ENCODE measurements at regions not wholly inside any gene's neighbourhood (a gene's known extent, or its start where the extent isn't known, plus 50 kb on each side); places are given as distances from the start of the nearest gene placed in this dataset.

DNA sequence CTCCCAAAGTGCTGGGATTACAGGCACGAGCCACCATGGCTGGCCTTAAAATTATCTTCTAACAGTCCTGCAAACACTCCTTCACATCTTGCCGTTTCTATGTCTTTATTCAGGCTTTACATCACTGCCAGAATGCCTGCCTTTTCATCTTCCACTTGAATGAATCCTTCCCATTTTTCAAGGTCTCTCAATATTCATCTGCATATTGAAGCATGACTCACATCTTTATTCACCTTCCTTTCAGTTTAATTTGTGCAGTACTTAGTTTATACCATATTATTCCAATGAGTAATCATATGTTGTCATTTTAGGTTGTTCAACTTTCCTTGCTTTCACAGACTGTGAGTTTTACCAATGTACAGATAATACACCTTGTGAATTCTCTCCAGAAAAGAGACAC lies 510.1 kb upstream of the PIK3C3 start (continued):
- TF ChIP-seq, protein P1, sequence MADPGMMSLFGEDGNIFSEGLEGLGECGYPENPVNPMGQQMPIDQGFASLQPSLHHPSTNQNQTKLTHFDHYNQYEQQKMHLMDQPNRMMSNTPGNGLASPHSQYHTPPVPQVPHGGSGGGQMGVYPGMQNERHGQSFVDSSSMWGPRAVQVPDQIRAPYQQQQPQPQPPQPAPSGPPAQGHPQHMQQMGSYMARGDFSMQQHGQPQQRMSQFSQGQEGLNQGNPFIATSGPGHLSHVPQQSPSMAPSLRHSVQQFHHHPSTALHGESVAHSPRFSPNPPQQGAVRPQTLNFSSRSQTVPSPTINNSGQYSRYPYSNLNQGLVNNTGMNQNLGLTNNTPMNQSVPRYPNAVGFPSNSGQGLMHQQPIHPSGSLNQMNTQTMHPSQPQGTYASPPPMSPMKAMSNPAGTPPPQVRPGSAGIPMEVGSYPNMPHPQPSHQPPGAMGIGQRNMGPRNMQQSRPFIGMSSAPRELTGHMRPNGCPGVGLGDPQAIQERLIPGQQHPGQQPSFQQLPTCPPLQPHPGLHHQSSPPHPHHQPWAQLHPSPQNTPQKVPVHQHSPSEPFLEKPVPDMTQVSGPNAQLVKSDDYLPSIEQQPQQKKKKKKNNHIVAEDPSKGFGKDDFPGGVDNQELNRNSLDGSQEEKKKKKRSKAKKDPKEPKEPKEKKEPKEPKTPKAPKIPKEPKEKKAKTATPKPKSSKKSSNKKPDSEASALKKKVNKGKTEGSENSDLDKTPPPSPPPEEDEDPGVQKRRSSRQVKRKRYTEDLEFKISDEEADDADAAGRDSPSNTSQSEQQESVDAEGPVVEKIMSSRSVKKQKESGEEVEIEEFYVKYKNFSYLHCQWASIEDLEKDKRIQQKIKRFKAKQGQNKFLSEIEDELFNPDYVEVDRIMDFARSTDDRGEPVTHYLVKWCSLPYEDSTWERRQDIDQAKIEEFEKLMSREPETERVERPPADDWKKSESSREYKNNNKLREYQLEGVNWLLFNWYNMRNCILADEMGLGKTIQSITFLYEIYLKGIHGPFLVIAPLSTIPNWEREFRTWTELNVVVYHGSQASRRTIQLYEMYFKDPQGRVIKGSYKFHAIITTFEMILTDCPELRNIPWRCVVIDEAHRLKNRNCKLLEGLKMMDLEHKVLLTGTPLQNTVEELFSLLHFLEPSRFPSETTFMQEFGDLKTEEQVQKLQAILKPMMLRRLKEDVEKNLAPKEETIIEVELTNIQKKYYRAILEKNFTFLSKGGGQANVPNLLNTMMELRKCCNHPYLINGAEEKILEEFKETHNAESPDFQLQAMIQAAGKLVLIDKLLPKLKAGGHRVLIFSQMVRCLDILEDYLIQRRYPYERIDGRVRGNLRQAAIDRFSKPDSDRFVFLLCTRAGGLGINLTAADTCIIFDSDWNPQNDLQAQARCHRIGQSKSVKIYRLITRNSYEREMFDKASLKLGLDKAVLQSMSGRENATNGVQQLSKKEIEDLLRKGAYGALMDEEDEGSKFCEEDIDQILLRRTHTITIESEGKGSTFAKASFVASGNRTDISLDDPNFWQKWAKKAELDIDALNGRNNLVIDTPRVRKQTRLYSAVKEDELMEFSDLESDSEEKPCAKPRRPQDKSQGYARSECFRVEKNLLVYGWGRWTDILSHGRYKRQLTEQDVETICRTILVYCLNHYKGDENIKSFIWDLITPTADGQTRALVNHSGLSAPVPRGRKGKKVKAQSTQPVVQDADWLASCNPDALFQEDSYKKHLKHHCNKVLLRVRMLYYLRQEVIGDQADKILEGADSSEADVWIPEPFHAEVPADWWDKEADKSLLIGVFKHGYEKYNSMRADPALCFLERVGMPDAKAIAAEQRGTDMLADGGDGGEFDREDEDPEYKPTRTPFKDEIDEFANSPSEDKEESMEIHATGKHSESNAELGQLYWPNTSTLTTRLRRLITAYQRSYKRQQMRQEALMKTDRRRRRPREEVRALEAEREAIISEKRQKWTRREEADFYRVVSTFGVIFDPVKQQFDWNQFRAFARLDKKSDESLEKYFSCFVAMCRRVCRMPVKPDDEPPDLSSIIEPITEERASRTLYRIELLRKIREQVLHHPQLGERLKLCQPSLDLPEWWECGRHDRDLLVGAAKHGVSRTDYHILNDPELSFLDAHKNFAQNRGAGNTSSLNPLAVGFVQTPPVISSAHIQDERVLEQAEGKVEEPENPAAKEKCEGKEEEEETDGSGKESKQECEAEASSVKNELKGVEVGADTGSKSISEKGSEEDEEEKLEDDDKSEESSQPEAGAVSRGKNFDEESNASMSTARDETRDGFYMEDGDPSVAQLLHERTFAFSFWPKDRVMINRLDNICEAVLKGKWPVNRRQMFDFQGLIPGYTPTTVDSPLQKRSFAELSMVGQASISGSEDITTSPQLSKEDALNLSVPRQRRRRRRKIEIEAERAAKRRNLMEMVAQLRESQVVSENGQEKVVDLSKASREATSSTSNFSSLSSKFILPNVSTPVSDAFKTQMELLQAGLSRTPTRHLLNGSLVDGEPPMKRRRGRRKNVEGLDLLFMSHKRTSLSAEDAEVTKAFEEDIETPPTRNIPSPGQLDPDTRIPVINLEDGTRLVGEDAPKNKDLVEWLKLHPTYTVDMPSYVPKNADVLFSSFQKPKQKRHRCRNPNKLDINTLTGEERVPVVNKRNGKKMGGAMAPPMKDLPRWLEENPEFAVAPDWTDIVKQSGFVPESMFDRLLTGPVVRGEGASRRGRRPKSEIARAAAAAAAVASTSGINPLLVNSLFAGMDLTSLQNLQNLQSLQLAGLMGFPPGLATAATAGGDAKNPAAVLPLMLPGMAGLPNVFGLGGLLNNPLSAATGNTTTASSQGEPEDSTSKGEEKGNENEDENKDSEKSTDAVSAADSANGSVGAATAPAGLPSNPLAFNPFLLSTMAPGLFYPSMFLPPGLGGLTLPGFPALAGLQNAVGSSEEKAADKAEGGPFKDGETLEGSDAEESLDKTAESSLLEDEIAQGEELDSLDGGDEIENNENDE (IDR thresholded peaks at IDR 0.05; ENCODE audit: insufficient replicate concordance, low read length) = no peak
- no peak for TF ChIP-seq TAF1 (IDR thresholded peaks at IDR 0.05; ENCODE audit: low read depth, low read length)
- TF ChIP-seq POLR2AphosphoS5 (IDR thresholded peaks at IDR 0.05; ENCODE audit: low read depth, low read length) = no peak
- no peak for TF ChIP-seq EZH2 (IDR thresholded peaks at IDR 0.05; ENCODE audit: low read depth, low read length, severe bottlenecking)
- no peak for TF ChIP-seq EGR1 (IDR thresholded peaks at IDR 0.05; ENCODE audit: borderline replicate concordance, low read depth, low read length)
- TF ChIP-seq SP2 (IDR thresholded peaks at IDR 0.05; ENCODE audit: low read length) = no peak
- TF ChIP-seq YY1 (IDR thresholded peaks at IDR 0.05; ENCODE audit: low read depth, low read length) = no peak
- TF ChIP-seq FOSL1 (IDR thresholded peaks at IDR 0.05; ENCODE audit: insufficient read depth, low read depth, low read length) = no peak
- no peak for TF ChIP-seq RAD21 (IDR thresholded peaks at IDR 0.05 in 1 of 2, conservative IDR thresholded peaks at IDR 0.05 in 1 of 2; ENCODE audit: low read depth in 2 of 2, low read length in 2 of 2)
- no peak for TF ChIP-seq GTF2F1 (IDR thresholded peaks at IDR 0.05; ENCODE audit: borderline replicate concordance, low read depth, low read length)
- TF ChIP-seq HDAC2 (IDR thresholded peaks at IDR 0.05; ENCODE audit: borderline replicate concordance in 1 of 2, low read depth in 2 of 2, low read length in 2 of 2) = no peak
- TF ChIP-seq MAFK (IDR thresholded peaks at IDR 0.05; ENCODE audit: low read depth, low read length) = no peak

Data from H1 (cell line).